ENCODE measurements at regions not wholly inside any gene's neighbourhood (a gene's known extent, or its start where the extent isn't known, plus 50 kb on each side); places are given as distances from the start of the nearest gene placed in this dataset.

DNA sequence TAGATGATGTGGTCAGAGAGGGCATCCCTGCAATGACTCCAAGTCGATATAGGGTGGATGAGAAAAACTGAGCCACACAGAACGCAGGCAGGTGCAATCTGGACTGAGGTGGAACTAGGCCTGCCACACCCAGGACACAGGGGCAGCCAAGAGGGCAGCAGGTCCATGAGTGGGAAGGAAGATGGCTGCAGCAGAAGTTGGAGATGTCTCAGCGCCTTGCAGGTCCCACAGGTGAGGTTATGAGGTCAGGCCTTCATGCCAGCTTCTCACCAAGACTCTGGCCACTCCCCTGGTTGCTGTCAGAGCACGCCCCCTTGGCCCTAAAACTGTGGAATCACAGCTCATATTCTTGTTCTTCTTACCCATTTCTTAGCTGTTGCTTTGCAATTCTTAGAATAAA, 147.7 kb upstream of the VSTM2B start:
- TF ChIP-seq, protein P1, sequence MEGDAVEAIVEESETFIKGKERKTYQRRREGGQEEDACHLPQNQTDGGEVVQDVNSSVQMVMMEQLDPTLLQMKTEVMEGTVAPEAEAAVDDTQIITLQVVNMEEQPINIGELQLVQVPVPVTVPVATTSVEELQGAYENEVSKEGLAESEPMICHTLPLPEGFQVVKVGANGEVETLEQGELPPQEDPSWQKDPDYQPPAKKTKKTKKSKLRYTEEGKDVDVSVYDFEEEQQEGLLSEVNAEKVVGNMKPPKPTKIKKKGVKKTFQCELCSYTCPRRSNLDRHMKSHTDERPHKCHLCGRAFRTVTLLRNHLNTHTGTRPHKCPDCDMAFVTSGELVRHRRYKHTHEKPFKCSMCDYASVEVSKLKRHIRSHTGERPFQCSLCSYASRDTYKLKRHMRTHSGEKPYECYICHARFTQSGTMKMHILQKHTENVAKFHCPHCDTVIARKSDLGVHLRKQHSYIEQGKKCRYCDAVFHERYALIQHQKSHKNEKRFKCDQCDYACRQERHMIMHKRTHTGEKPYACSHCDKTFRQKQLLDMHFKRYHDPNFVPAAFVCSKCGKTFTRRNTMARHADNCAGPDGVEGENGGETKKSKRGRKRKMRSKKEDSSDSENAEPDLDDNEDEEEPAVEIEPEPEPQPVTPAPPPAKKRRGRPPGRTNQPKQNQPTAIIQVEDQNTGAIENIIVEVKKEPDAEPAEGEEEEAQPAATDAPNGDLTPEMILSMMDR (IDR thresholded peaks at IDR 0.05): no peak
- TF ChIP-seq, protein P2, sequence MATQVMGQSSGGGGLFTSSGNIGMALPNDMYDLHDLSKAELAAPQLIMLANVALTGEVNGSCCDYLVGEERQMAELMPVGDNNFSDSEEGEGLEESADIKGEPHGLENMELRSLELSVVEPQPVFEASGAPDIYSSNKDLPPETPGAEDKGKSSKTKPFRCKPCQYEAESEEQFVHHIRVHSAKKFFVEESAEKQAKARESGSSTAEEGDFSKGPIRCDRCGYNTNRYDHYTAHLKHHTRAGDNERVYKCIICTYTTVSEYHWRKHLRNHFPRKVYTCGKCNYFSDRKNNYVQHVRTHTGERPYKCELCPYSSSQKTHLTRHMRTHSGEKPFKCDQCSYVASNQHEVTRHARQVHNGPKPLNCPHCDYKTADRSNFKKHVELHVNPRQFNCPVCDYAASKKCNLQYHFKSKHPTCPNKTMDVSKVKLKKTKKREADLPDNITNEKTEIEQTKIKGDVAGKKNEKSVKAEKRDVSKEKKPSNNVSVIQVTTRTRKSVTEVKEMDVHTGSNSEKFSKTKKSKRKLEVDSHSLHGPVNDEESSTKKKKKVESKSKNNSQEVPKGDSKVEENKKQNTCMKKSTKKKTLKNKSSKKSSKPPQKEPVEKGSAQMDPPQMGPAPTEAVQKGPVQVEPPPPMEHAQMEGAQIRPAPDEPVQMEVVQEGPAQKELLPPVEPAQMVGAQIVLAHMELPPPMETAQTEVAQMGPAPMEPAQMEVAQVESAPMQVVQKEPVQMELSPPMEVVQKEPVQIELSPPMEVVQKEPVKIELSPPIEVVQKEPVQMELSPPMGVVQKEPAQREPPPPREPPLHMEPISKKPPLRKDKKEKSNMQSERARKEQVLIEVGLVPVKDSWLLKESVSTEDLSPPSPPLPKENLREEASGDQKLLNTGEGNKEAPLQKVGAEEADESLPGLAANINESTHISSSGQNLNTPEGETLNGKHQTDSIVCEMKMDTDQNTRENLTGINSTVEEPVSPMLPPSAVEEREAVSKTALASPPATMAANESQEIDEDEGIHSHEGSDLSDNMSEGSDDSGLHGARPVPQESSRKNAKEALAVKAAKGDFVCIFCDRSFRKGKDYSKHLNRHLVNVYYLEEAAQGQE (IDR thresholded peaks at IDR 0.05; ENCODE audit: insufficient read depth in 1 of 2, low read depth in 2 of 2, low read length in 1 of 2): no peak
